WTC11 (cell line): ENCODE measurements at regions not wholly inside any gene's neighbourhood (a gene's known extent, or its start where the extent isn't known, plus 50 kb on each side); places are given as distances from the start of the nearest gene placed in this dataset.

Experiments
- ATAC-seq: fragments of 200-7000 bp; cut with Tn5 transposase; 2 replicates; pipeline ENCODE4 v1.10.0; 2021; ENCODE audit warnings: mild to moderate bottlenecking, moderate library complexity
- CTCF ChIA-PET: fragments of 300-600 bp; sonication (Branson Sonifier 250); formaldehyde crosslinking; loops from one replicate; lab custom pipeline; 2021; ENCODE audit warnings: antibody characterized with exemption; lab: Charles Lee
- POLR2A ChIA-PET: fragments of 350-600 bp; sonication (Branson Sonifier 250); formaldehyde crosslinking; loops from one replicate; lab custom pipeline; 2021; ENCODE audit warnings: antibody characterized with exemption; lab: Charles Lee
- DNase-seq: peaks from one replicate; pipeline ENCODE4 v3.0.0; 2021; ENCODE audit warnings: low spot score
- H3K27ac Mint-ChIP-seq: 2 replicates; pipeline ENCODE4 v1.8.0; 2021; ENCODE audit warnings: mixed read lengths
- H3K27me3 Mint-ChIP-seq: 2 replicates; pipeline ENCODE4 v1.8.0; 2021; ENCODE audit warnings: low read depth, mild to moderate bottlenecking, moderate library complexity, mixed read lengths
- H3K36me3 Mint-ChIP-seq: 2 replicates; pipeline ENCODE4 v1.8.0; 2021; ENCODE audit warnings: mixed read lengths
- H3K4me1 Mint-ChIP-seq: 2 replicates; pipeline ENCODE4 v1.8.0; 2022; ENCODE audit warnings: mixed read lengths
- H3K4me3 Mint-ChIP-seq: 2 replicates; pipeline ENCODE4 v1.8.0; 2021; ENCODE audit warnings: mild to moderate bottlenecking, moderate library complexity, mixed read lengths
- H3K9me3 Mint-ChIP-seq: 2 replicates; pipeline ENCODE4 v1.8.0; 2021; ENCODE audit warnings: mixed read lengths
- CBFB ChIP-seq: sonication (generic); formaldehyde crosslinking; IDR thresholded peaks from 2 replicates; pipeline ENCODE4 v1.8.1; 2022; ENCODE audit warnings: mild to moderate bottlenecking, low read depth, missing genetic modification reagents
- ESRRA ChIP-seq: sonication (generic); formaldehyde crosslinking; IDR thresholded peaks from 2 replicates; pipeline ENCODE4 v1.8.1; 2022; ENCODE audit warnings: mild to moderate bottlenecking, missing genetic modification reagents, borderline replicate concordance
- ETV6 ChIP-seq: sonication (generic); formaldehyde crosslinking; IDR thresholded peaks from 2 replicates; pipeline ENCODE4 v1.8.1; 2022; ENCODE audit warnings: mild to moderate bottlenecking, missing genetic modification reagents
- FOXJ3 ChIP-seq: sonication (generic); formaldehyde crosslinking; IDR thresholded peaks from 2 replicates; pipeline ENCODE4 v1.9.0; 2021; ENCODE audit warnings: missing genetic modification reagents, mild to moderate bottlenecking, borderline replicate concordance
- FOXK1 ChIP-seq: sonication (generic); formaldehyde crosslinking; IDR thresholded peaks from 2 replicates; pipeline ENCODE4 v1.8.0; 2022; ENCODE audit warnings: mild to moderate bottlenecking, moderate library complexity, missing genetic modification reagents
- FOXP1 ChIP-seq: sonication (generic); formaldehyde crosslinking; IDR thresholded peaks from 2 replicates; pipeline ENCODE4 v1.8.0; 2022; ENCODE audit warnings: missing genetic modification reagents, mild to moderate bottlenecking, moderate library complexity, borderline replicate concordance
- FOXP4 ChIP-seq: sonication (generic); formaldehyde crosslinking; IDR thresholded peaks from 2 replicates; pipeline ENCODE4 v1.8.0; 2022; ENCODE audit warnings: mild to moderate bottlenecking, missing genetic modification reagents
- GABPB1 ChIP-seq: sonication (generic); formaldehyde crosslinking; IDR thresholded peaks from 2 replicates; pipeline ENCODE4 v1.8.1; 2023; ENCODE audit warnings: mild to moderate bottlenecking, missing genetic modification reagents
- HMGXB4 ChIP-seq: sonication (generic); formaldehyde crosslinking; IDR thresholded peaks from 2 replicates; pipeline ENCODE4 v1.8.1; 2023; ENCODE audit warnings: mild to moderate bottlenecking, moderate library complexity, missing genetic modification reagents
- JAZF1 ChIP-seq: fragments of 250-450 bp; sonication (Bioruptor Pico); IDR thresholded peaks from 2 replicates; pipeline ENCODE4 v1.9.0; 2021; ENCODE audit warnings: moderate library complexity, mild to moderate bottlenecking, inconsistent platforms
- KAT7 ChIP-seq: sonication (generic); formaldehyde crosslinking; IDR thresholded peaks from 2 replicates; pipeline ENCODE4 v1.8.1; 2023; ENCODE audit warnings: missing genetic modification reagents, mild to moderate bottlenecking, borderline replicate concordance
- MAX ChIP-seq: sonication (generic); formaldehyde crosslinking; IDR thresholded peaks from 2 replicates; pipeline ENCODE4 v1.8.0; 2022; ENCODE audit warnings: mild to moderate bottlenecking, missing genetic modification reagents
- RORB ChIP-seq: fragments of 250-450 bp; sonication (Bioruptor Pico); IDR thresholded peaks from 2 replicates; pipeline ENCODE4 v1.9.0; 2021; ENCODE audit warnings: mild to moderate bottlenecking
- SMAD3 ChIP-seq: sonication (generic); formaldehyde crosslinking; IDR thresholded peaks from 2 replicates; pipeline ENCODE4 v1.8.0; 2022; ENCODE audit warnings: missing genetic modification reagents, mild to moderate bottlenecking, borderline replicate concordance
- TEAD4 ChIP-seq: sonication (generic); formaldehyde crosslinking; IDR thresholded peaks from 2 replicates; pipeline ENCODE4 v1.8.0; 2022; ENCODE audit warnings: mild to moderate bottlenecking, missing genetic modification reagents
- ZBTB21 ChIP-seq: sonication (generic); formaldehyde crosslinking; IDR thresholded peaks from 2 replicates; pipeline ENCODE4 v1.8.1; 2023; ENCODE audit warnings: mild to moderate bottlenecking, missing genetic modification reagents, borderline replicate concordance
- ZNF263 ChIP-seq: sonication (generic); formaldehyde crosslinking; IDR thresholded peaks from 2 replicates; pipeline ENCODE4 v1.8.1; 2022; ENCODE audit warnings: low read depth, mild to moderate bottlenecking, moderate library complexity, missing genetic modification reagents
- ZNF317 ChIP-seq: sonication (generic); formaldehyde crosslinking; IDR thresholded peaks from 2 replicates; pipeline ENCODE4 v1.8.1; 2023; ENCODE audit warnings: low read depth, mild to moderate bottlenecking, moderate library complexity, missing genetic modification reagents, borderline replicate concordance
- ZNF423 ChIP-seq: fragments of 250-450 bp; sonication (Bioruptor Pico); IDR thresholded peaks from 2 replicates; pipeline ENCODE4 v2.1.2; 2022; ENCODE audit warnings: mild to moderate bottlenecking, moderate library complexity
- TF ChIP-seq, protein P1 (sequence below): fragments of 250-450 bp; sonication (Bioruptor Pico); IDR thresholded peaks from 2 replicates; pipeline ENCODE4 v1.9.0; 2021; ENCODE audit warnings: mild to moderate bottlenecking
- TF ChIP-seq, protein P2 (sequence below): sonication (generic); formaldehyde crosslinking; IDR thresholded peaks from 2 replicates; pipeline ENCODE4 v1.8.1; 2023; ENCODE audit warnings: mild to moderate bottlenecking, missing genetic modification reagents

- H3K4me3 Mint-ChIP-seq: no peak overlapping the region
- DNase-seq (no peak), ATAC-seq (no peak)
- H3K27me3 Mint-ChIP-seq: no peaks in the 10 kb centered on the region; the same call in 1 of the 2 replicates
- no peak overlapping the region for H3K27ac Mint-ChIP-seq
- H3K4me1 Mint-ChIP-seq: no peaks in the 10 kb centered on the region
- ChIA-PET POLR2A (no interaction called here), CTCF (no interaction called here)
- H3K36me3 Mint-ChIP-seq: peaks cover 17% of the 10 kb centered on the region
- peaks cover 48% of the 10 kb centered on the region for H3K9me3 Mint-ChIP-seq
- TF ChIP-seq FOXP1 (CRISPR knock-in tag) (no peak), ZNF317 (CRISPR knock-in tag) (no peak), MAX (no peak)
Observed at GRCh38 chr20:7178004-7178403, 410.5 kb downstream of the BMP2 start.

DNA sequence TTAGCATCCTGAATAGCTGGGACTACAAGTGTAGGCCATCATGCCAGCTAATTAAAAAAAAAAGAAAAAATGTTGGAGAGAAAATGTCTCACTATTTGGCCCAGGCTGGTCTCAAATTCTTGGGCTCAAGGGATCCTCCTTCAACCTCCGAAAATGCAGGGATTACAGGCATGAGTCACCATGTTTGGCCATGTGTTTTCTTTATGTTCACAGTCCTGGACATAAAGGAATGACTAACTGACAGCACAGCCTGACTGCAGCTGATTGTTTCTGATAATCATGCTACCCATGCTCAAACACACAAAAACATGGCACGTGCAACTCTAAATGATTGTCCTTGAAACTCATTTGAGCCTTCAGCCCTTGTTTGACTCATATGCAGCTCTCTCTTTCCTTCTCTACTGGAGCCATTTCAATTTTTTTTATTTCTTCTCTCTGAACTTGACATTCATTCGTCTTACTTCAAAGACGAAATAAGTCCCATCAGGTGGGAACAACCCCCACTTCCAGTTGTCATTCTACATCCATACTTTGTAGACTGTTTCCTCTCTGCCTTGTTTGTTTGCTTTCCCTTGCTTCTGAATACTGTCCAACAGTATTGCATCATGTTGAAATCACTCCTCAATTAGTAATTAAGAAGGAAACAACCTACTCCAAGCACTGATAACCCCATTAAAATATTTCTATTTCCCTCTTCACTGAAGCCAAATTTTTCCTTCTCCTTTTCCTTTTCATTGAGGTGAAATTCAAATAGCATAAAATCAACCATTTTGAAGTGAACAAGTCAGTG, 413.0 kb downstream of the BMP2 start:
- no peak for ATAC-seq
- H3K9me3 Mint-ChIP-seq: peaks cover 64% of the 10 kb centered on the region
- peaks cover 17% of the 10 kb centered on the region for H3K36me3 Mint-ChIP-seq
- H3K27me3 Mint-ChIP-seq: no peaks in the 10 kb centered on the region; the same call in 1 of the 2 replicates
- H3K27ac Mint-ChIP-seq: no peak overlapping the region
- no peak for DNase-seq
- no peak for TF ChIP-seq ZNF423 (CRISPR knock-in tag)
- no peak for TF ChIP-seq CBFB (CRISPR knock-in tag)
- TF ChIP-seq, all 79 proteins: peak for 0
- H3K4me3 Mint-ChIP-seq: no peak overlapping the region
- CTCF ChIA-PET: no interaction called here
- H3K4me1 Mint-ChIP-seq: peaks cover 4% of the 10 kb centered on the region; the same call in 1 of the 2 replicates
- POLR2A ChIA-PET: no interaction called here

DNA sequence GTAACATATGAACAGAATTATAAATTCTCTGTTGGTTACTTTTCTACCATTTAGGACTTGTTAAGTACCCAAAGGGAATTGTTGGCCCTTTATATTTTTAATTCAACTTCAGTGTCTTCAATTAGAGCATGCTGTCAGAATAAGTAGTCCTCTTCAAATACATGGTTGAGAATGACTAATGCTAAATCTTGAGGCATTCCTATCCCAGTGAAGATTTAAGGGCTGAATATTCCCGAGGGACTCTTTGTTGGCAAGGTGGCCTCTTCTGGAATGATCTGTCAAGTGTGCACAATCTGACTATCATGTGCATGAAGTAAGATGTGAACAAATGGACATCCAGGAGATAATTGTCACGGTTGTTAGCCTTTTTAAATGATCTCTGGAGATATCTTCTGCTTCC, 421.7 kb downstream of the BMP2 start:
- Mint-ChIP-seq H3K27me3 (no peaks in the 10 kb centered on the region; the same call in 1 of the 2 replicates), H3K36me3 (no peaks in the 10 kb centered on the region), H3K4me1 (peaks cover 13% of the 10 kb centered on the region), H3K27ac (no peak overlapping the region), H3K4me3 (no peak overlapping the region)
- no peak for DNase-seq
- no peak for ATAC-seq
- POLR2A ChIA-PET: no interaction called here
- TF ChIP-seq FOXJ3 (CRISPR knock-in tag) (no peak), HMGXB4 (CRISPR knock-in tag) (no peak), TEAD4 (CRISPR knock-in tag) (no peak), ZNF317 (CRISPR knock-in tag) (no peak), FOXK1 (no peak), FOXP1 (CRISPR knock-in tag) (no peak), ETV6 (CRISPR knock-in tag) (no peak), ESRRA (CRISPR knock-in tag) (no peak), SMAD3 (CRISPR knock-in tag) (no peak), RORB (CRISPR knock-in tag) (no peak), ZNF423 (CRISPR knock-in tag) (no peak), GABPB1 (CRISPR knock-in tag) (no peak), KAT7 (no peak), ZBTB21 (CRISPR knock-in tag) (no peak), FOXP4 (CRISPR knock-in tag) (no peak), ZNF263 (CRISPR knock-in tag) (no peak), JAZF1 (no peak)
- TF ChIP-seq, protein P1, sequence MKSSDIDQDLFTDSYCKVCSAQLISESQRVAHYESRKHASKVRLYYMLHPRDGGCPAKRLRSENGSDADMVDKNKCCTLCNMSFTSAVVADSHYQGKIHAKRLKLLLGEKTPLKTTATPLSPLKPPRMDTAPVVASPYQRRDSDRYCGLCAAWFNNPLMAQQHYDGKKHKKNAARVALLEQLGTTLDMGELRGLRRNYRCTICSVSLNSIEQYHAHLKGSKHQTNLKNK (CRISPR knock-in tag): no peak
- TF ChIP-seq, protein P2, sequence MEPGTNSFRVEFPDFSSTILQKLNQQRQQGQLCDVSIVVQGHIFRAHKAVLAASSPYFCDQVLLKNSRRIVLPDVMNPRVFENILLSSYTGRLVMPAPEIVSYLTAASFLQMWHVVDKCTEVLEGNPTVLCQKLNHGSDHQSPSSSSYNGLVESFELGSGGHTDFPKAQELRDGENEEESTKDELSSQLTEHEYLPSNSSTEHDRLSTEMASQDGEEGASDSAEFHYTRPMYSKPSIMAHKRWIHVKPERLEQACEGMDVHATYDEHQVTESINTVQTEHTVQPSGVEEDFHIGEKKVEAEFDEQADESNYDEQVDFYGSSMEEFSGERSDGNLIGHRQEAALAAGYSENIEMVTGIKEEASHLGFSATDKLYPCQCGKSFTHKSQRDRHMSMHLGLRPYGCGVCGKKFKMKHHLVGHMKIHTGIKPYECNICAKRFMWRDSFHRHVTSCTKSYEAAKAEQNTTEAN: no peak
- TF ChIP-seq, all 79 proteins: peak for 0
- CTCF ChIA-PET: no interaction called here
- peaks cover 8% of the 10 kb centered on the region for H3K9me3 Mint-ChIP-seq
